Ishikawa (cell line): ENCODE measurements at regions not wholly inside any gene's neighbourhood (a gene's known extent, or its start where the extent isn't known, plus 50 kb on each side); places are given as distances from the start of the nearest gene placed in this dataset.

Experiments used
- CEBPB ChIP-seq: IDR thresholded peaks from 2 replicates; pipeline ENCODE4 v1.6.1; 2012
- EGR1 ChIP-seq: IDR thresholded peaks from 2 replicates; pipeline ENCODE4 v1.6.1; 2012
- EP300 ChIP-seq: IDR thresholded peaks from 2 replicates; pipeline ENCODE4 v1.6.1; 2012; ENCODE audit warnings: borderline replicate concordance
- NFIC ChIP-seq: IDR thresholded peaks from 2 replicates; pipeline ENCODE4 v1.6.1; 2012
- RAD21 ChIP-seq: IDR thresholded peaks from 2 replicates; pipeline ENCODE4 v1.6.1; 2012; ENCODE audit warnings: low read depth
- TAF1 ChIP-seq: IDR thresholded peaks from 2 replicates; pipeline ENCODE4 v1.6.1; 2012; ENCODE audit warnings: low read depth, mild to moderate bottlenecking
- TEAD4 ChIP-seq: IDR thresholded peaks from 2 replicates; pipeline ENCODE4 v1.6.1; 2012
- YY1 ChIP-seq: IDR thresholded peaks from 2 replicates; pipeline ENCODE4 v1.6.1; 2012; ENCODE audit warnings: low read depth
- ZBTB7A ChIP-seq: IDR thresholded peaks from 2 replicates; pipeline ENCODE4 v1.6.1; 2012; ENCODE audit warnings: low read depth
- TF ChIP-seq, protein P1 (sequence below): IDR thresholded peaks from 2 replicates; pipeline ENCODE4 v1.6.1; 2012

DNA sequence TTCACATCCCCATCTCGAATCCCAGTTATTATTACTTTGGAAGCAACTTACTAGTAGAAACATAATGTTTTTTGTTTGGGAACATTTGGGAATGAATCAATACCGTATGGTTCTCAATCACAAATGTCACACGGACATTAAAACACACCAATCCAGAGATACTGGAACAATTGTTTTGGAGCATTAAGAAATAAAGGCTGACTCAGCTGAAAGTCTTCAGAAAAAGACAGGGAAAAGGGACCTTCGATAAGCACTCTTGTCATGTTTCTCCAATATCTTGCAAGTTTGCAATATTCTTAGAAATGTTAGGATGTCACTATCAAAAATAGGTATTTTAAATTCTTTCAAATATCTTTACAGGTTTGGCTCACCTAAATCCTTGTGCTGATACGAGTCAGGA is 362.4 kb downstream of the CETN3 start:
- TF ChIP-seq EGR1 (no peak), YY1 (no peak), ZBTB7A (no peak), TEAD4 (no peak), EP300 (no peak), NFIC (no peak), CEBPB (no peak), TAF1 (no peak), RAD21 (no peak)
- TF ChIP-seq, protein P1, sequence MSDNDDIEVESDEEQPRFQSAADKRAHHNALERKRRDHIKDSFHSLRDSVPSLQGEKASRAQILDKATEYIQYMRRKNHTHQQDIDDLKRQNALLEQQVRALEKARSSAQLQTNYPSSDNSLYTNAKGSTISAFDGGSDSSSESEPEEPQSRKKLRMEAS, result no peak
